Effector memory CD8-positive, alpha-beta T cell (primary cell): ENCODE measurements at regions not wholly inside any gene's neighbourhood (a gene's known extent, or its start where the extent isn't known, plus 50 kb on each side); places are given as distances from the start of the nearest gene placed in this dataset.
"Not testable (repeated sequence)": the region's sequence is repeated elsewhere in the genome, so short reads cannot be mapped to it uniquely, and the experiment has no call there.

Source experiments
- ATAC-seq: fragments of 150-1000 bp; cut with Tn5 transposase; replicated peaks from 2 replicates; pipeline ENCODE4 v1.10.0; 2021; ENCODE audit warnings: mild to moderate bottlenecking, moderate library complexity
- DNase-seq, 3 experiments: peaks; one replicate each; pipeline ENCODE4 v3.0.0; 2021
- H3K27ac Mint-ChIP-seq, 2 donors: one replicate each; pipeline ENCODE4 v1.8.0; 2022; ENCODE audit warnings: mild to moderate bottlenecking in 2 of 2, mixed read lengths in 2 of 2, moderate library complexity in 2 of 2
- H3K27me3 Mint-ChIP-seq, 2 donors: one replicate each; pipeline ENCODE4 v1.8.0; 2022; ENCODE audit warnings: mixed read lengths in 2 of 2
- H3K36me3 Mint-ChIP-seq: one replicate; pipeline ENCODE4 v1.8.0; 2022; ENCODE audit warnings: mild to moderate bottlenecking, moderate library complexity, mixed read lengths; ENCODE audit not compliant: insufficient read depth
- H3K4me1 Mint-ChIP-seq, 2 donors: one replicate each; pipeline ENCODE4 v1.8.0; 2022; ENCODE audit warnings: low read depth in 2 of 2, mixed read lengths in 2 of 2
- H3K4me3 Mint-ChIP-seq, 2 donors: one replicate each; pipeline ENCODE4 v1.8.0; 2022; ENCODE audit warnings: mild to moderate bottlenecking in 2 of 2, mixed read lengths in 2 of 2, moderate library complexity in 2 of 2
- H3K9me3 Mint-ChIP-seq, 2 donors: one replicate each; pipeline ENCODE4 v1.8.0; 2022; ENCODE audit warnings: mixed read lengths in 2 of 2

- Mint-ChIP-seq H3K4me1 (no peaks in the 10 kb centered on the region), H3K27ac (no peak overlapping the region), H3K36me3 (no peaks in the 10 kb centered on the region), H3K9me3 (no peaks in the 10 kb centered on the region), H3K4me3 (no peak overlapping the region), H3K27me3 (peaks cover 9 to 14% of the 10 kb centered on the region in 2 donors)
- ATAC-seq (no peak), DNase-seq (no peak)
Observed at GRCh38 chr18:51342815-51343214, 145.3 kb upstream of the MEX3C start.

- no peak overlapping the region for H3K4me3 Mint-ChIP-seq
- DNase-seq, result no peak
- peaks cover 20 to 22% of the 10 kb centered on the region in 2 donors for H3K27me3 Mint-ChIP-seq
- H3K4me1 Mint-ChIP-seq, result no peaks in the 10 kb centered on the region
- no peaks in the 10 kb centered on the region for H3K36me3 Mint-ChIP-seq
- ATAC-seq, result no peak
- no peaks in the 10 kb centered on the region for H3K9me3 Mint-ChIP-seq
- H3K27ac Mint-ChIP-seq, result no peak overlapping the region
Observed at GRCh38 chr18:51345848-51346391, 148.4 kb upstream of the MEX3C start.

- H3K4me3 Mint-ChIP-seq, result no peak overlapping the region
- no peaks in the 10 kb centered on the region for H3K9me3 Mint-ChIP-seq
- no peak for DNase-seq
- peaks cover 24 to 27% of the 10 kb centered on the region in 2 donors for H3K27me3 Mint-ChIP-seq
- H3K36me3 Mint-ChIP-seq, result no peaks in the 10 kb centered on the region
- no peak overlapping the region for H3K27ac Mint-ChIP-seq
- ATAC-seq, result no peak
- no peaks in the 10 kb centered on the region for H3K4me1 Mint-ChIP-seq
Observed at GRCh38 chr18:51346404-51346803, 148.9 kb upstream of the MEX3C start.

- Mint-ChIP-seq H3K36me3 (no peaks in the 10 kb centered on the region), H3K4me3 (no peak overlapping the region), H3K9me3 (no peaks in the 10 kb centered on the region), H3K4me1 (no peaks in the 10 kb centered on the region), H3K27ac (no peak overlapping the region), H3K27me3 (peaks cover 36 to 42% of the 10 kb centered on the region in 2 donors)
- DNase-seq, result no peak
- no peak for ATAC-seq
Observed at GRCh38 chr18:51350081-51350480, 152.6 kb upstream of the MEX3C start.

- Mint-ChIP-seq H3K4me1 (no peaks in the 10 kb centered on the region), H3K27me3 (peaks cover 29 to 32% of the 10 kb centered on the region in 2 donors), H3K27ac (no peak overlapping the region), H3K36me3 (no peaks in the 10 kb centered on the region), H3K4me3 (no peak overlapping the region), H3K9me3 (no peaks in the 10 kb centered on the region)
- ATAC-seq, result no peak
- no peak for DNase-seq
Observed at GRCh38 chr18:51355841-51356240, 158.4 kb upstream of the MEX3C start.

- DNase-seq, H3K27ac Mint-ChIP-seq, H3K4me1 Mint-ChIP-seq, H3K9me3 Mint-ChIP-seq, H3K36me3 Mint-ChIP-seq, H3K4me3 Mint-ChIP-seq, ATAC-seq: not testable (repeated sequence)
- H3K27me3 Mint-ChIP-seq, result peaks cover 10 to 13% of the 10 kb centered on the region in 2 donors
Observed at GRCh38 chr18:51360301-51360700, 162.8 kb upstream of the MEX3C start.

- Mint-ChIP-seq H3K36me3 (no peaks in the 10 kb centered on the region), H3K27me3 (peaks cover 10 to 13% of the 10 kb centered on the region in 2 donors), H3K4me3 (no peak overlapping the region), H3K27ac (no peak overlapping the region), H3K4me1 (peaks cover 3 to 10% of the 10 kb centered on the region in 2 donors), H3K9me3 (no peaks in the 10 kb centered on the region)
- DNase-seq (no peak), ATAC-seq (no peak)
Observed at GRCh38 chr18:51361130-51361860, 163.8 kb upstream of the MEX3C start.

- H3K4me3 Mint-ChIP-seq, result no peak overlapping the region
- no peak overlapping the region for H3K27ac Mint-ChIP-seq
- DNase-seq (no peak), ATAC-seq (no peak)
- H3K4me1 Mint-ChIP-seq, result peaks cover 3 to 10% of the 10 kb centered on the region in 2 donors
- peaks cover 4 to 9% of the 10 kb centered on the region in 2 donors for H3K27me3 Mint-ChIP-seq
- no peaks in the 10 kb centered on the region for H3K9me3 Mint-ChIP-seq
- no peaks in the 10 kb centered on the region for H3K36me3 Mint-ChIP-seq
Observed at GRCh38 chr18:51363384-51363783, 165.9 kb upstream of the MEX3C start.

- DNase-seq (no peak), ATAC-seq (no peak)
- Mint-ChIP-seq H3K36me3 (no peaks in the 10 kb centered on the region), H3K9me3 (no peaks in the 10 kb centered on the region), H3K4me1 (no peaks in the 10 kb centered on the region), H3K27ac (no peak overlapping the region), H3K4me3 (no peak overlapping the region), H3K27me3 (peaks cover 37 to 43% of the 10 kb centered on the region in 2 donors)
Observed at GRCh38 chr18:51370996-51371395, 173.5 kb upstream of the MEX3C start.

- H3K9me3 Mint-ChIP-seq, result no peaks in the 10 kb centered on the region
- H3K4me1 Mint-ChIP-seq, result no peaks in the 10 kb centered on the region
- DNase-seq, result no peak
- no peak overlapping the region for H3K4me3 Mint-ChIP-seq
- no peaks in the 10 kb centered on the region for H3K36me3 Mint-ChIP-seq
- H3K27me3 Mint-ChIP-seq, result peaks cover 46 to 52% of the 10 kb centered on the region in 2 donors
- ATAC-seq, result no peak
- H3K27ac Mint-ChIP-seq, result no peak overlapping the region
Observed at GRCh38 chr18:51371929-51372328, 174.4 kb upstream of the MEX3C start.

GRCh38 chr18:51382081-51382480, 184.6 kb upstream of the MEX3C start:
- Mint-ChIP-seq H3K36me3 (peaks cover 4% of the 10 kb centered on the region), H3K27me3 (peaks cover 0 to under 1% of the 10 kb centered on the region in 2 donors), H3K4me1 (no peaks in the 10 kb centered on the region), H3K4me3 (no peak overlapping the region), H3K27ac (no peak overlapping the region), H3K9me3 (no peaks in the 10 kb centered on the region)
- ATAC-seq, result no peak
- no peak for DNase-seq

GRCh38 chr18:51383116-51383515, 185.6 kb upstream of the MEX3C start:
- Mint-ChIP-seq H3K9me3 (no peaks in the 10 kb centered on the region), H3K27me3 (peaks cover 0 to 9% of the 10 kb centered on the region in 2 donors), H3K27ac (no peak overlapping the region), H3K36me3 (peaks cover 4% of the 10 kb centered on the region), H3K4me1 (no peaks in the 10 kb centered on the region), H3K4me3 (no peak overlapping the region)
- ATAC-seq, result no peak
- DNase-seq, result no peak

- Mint-ChIP-seq H3K9me3 (no peaks in the 10 kb centered on the region), H3K4me1 (no peaks in the 10 kb centered on the region), H3K27ac (no peak overlapping the region), H3K36me3 (peaks cover 3% of the 10 kb centered on the region), H3K4me3 (no peak overlapping the region), H3K27me3 (peaks cover 0 to 13% of the 10 kb centered on the region in 2 donors)
- ATAC-seq (no peak), DNase-seq (no peak)
Observed at GRCh38 chr18:51383711-51384110, 186.2 kb upstream of the MEX3C start.

GRCh38 chr18:51385270-51385669, 187.8 kb upstream of the MEX3C start:
- Mint-ChIP-seq H3K4me1 (no peaks in the 10 kb centered on the region), H3K9me3 (no peaks in the 10 kb centered on the region), H3K27ac (no peak overlapping the region), H3K36me3 (no peaks in the 10 kb centered on the region), H3K4me3 (no peak overlapping the region), H3K27me3 (peaks cover 0 to 13% of the 10 kb centered on the region in 2 donors)
- DNase-seq (no peak), ATAC-seq (no peak)
